Endodermal cell (in vitro differentiated cells): ENCODE measurements at regions not wholly inside any gene's neighbourhood (a gene's known extent, or its start where the extent isn't known, plus 50 kb on each side); places are given as distances from the start of the nearest gene placed in this dataset.
"Not testable (repeated sequence)": the region's sequence is repeated elsewhere in the genome, so short reads cannot be mapped to it uniquely, and the experiment has no call there.

Experiments
- DNase-seq: peaks from one replicate; pipeline ENCODE4 v3.0.0-alpha.2; 2017
- H3K27ac ChIP-seq: 2 replicates; pipeline ENCODE4 v1.5.1; 2013; ENCODE audit warnings: mild to moderate bottlenecking, low read depth, low read length, moderate library complexity
- H3K27me3 ChIP-seq: 2 replicates; pipeline ENCODE4 v1.6.1; 2013; ENCODE audit warnings: mild to moderate bottlenecking, low read length, moderate library complexity; ENCODE audit not compliant: insufficient read depth, control insufficient read depth, poor library complexity, severe bottlenecking
- H3K36me3 ChIP-seq: 2 replicates; pipeline ENCODE4 v1.7.0; 2013; ENCODE audit warnings: mild to moderate bottlenecking, low read length, moderate library complexity; ENCODE audit not compliant: control insufficient read depth, insufficient read depth
- H3K4me1 ChIP-seq: one replicate; pipeline ENCODE4 v1.7.0; 2013; ENCODE audit warnings: low read length; ENCODE audit not compliant: control insufficient read depth, insufficient read depth
- H3K4me3 ChIP-seq: 2 replicates; pipeline ENCODE4 v1.5.1; 2013; ENCODE audit warnings: mild to moderate bottlenecking, low read length, moderate library complexity
- H3K9ac ChIP-seq: 2 replicates; pipeline ENCODE4 v1.6.1; 2013; ENCODE audit warnings: mild to moderate bottlenecking, low read length, moderate library complexity; ENCODE audit not compliant: poor library complexity, severe bottlenecking; ENCODE audit errors: extremely low read depth
- H3K9me3 ChIP-seq: 2 replicates; pipeline ENCODE4 v1.6.1; 2013; ENCODE audit warnings: mild to moderate bottlenecking, low read length, moderate library complexity; ENCODE audit not compliant: control insufficient read depth
- H3K27ac Mint-ChIP-seq: 2 replicates; pipeline ENCODE4 v1.8.0; 2020; ENCODE audit warnings: mixed read lengths
- H3K27me3 Mint-ChIP-seq: 2 replicates; pipeline ENCODE4 v1.8.0; 2021; ENCODE audit warnings: mild to moderate bottlenecking, mixed read lengths; ENCODE audit not compliant: insufficient read depth
- H3K36me3 Mint-ChIP-seq: 2 replicates; pipeline ENCODE4 v1.8.0; 2020; ENCODE audit warnings: low read depth, mixed read lengths
- H3K4me1 Mint-ChIP-seq: 2 replicates; pipeline ENCODE4 v1.8.0; 2020; ENCODE audit warnings: mixed read lengths
- H3K4me3 Mint-ChIP-seq: 2 replicates; pipeline ENCODE4 v1.8.0; 2020; ENCODE audit warnings: mild to moderate bottlenecking, moderate library complexity, mixed read lengths
- H3K9me3 Mint-ChIP-seq: 2 replicates; pipeline ENCODE4 v1.8.0; 2020; ENCODE audit warnings: mild to moderate bottlenecking, mixed read lengths
- CTCF ChIP-seq: fragments of 200-600 bp; sonication (generic); conservative IDR thresholded peaks from 2 replicates; pipeline ENCODE4 v1.5.0; 2021; ENCODE audit warnings: antibody characterized with exemption, mild to moderate bottlenecking
- WGBS, 2 experiments: methylation state at CpG; one replicate each; pipeline versions ENCODE4 v1.1.5 to v1.1.7; 2013; ENCODE audit warnings: missing lambda C conversion rate in 2 of 2, mixed read lengths in 1 of 2; ENCODE audit not compliant: insufficient coverage in 1 of 2, insufficient read length in 1 of 2; 5-methylcytosine and 5-hydroxymethylcytosine counted together

GRCh38 chr1:197985351-197985750 lies 68.2 kb downstream of the LHX9 start:
- Mint-ChIP-seq H3K27me3 (peaks cover 4% of the 10 kb centered on the region), H3K27ac (no peak overlapping the region), H3K36me3 (no peaks in the 10 kb centered on the region), H3K9me3 (no peaks in the 10 kb centered on the region), H3K4me1 (no peaks in the 10 kb centered on the region), H3K4me3 (no peak overlapping the region)
- no peaks in the 10 kb centered on the region for H3K9me3 ChIP-seq
- H3K27ac ChIP-seq: no peak overlapping the region
- H3K4me1 ChIP-seq: no peaks in the 10 kb centered on the region
- 72 to 94% methylated on average over 4 of the region's 4 CpGs for WGBS, 2 experiments
- no peaks in the 10 kb centered on the region for H3K36me3 ChIP-seq
- no peak overlapping the region for H3K4me3 ChIP-seq
- H3K27me3 ChIP-seq: peaks cover 21% of the 10 kb centered on the region
- H3K9ac ChIP-seq: no peak overlapping the region
- DNase-seq: no peak
- TF ChIP-seq CTCF: no peak

- Mint-ChIP-seq H3K36me3 (no peaks in the 10 kb centered on the region), H3K27ac (no peak overlapping the region)
- TF ChIP-seq CTCF: no peak
Measured at GRCh38 chr1:197986817-197987216, 69.6 kb downstream of the LHX9 start.

GRCh38 chr1:197987294-197987693 lies 70.1 kb downstream of the LHX9 start:
- H3K27ac ChIP-seq: no peak overlapping the region
- no peak overlapping the region for H3K9ac ChIP-seq
- peaks cover 12% of the 10 kb centered on the region for H3K27me3 ChIP-seq
- H3K4me3 ChIP-seq: no peak overlapping the region
- H3K9me3 Mint-ChIP-seq: no peaks in the 10 kb centered on the region
- H3K36me3 ChIP-seq: no peaks in the 10 kb centered on the region
- WGBS, 2 experiments: 92% methylated on average over 3 of the region's 3 CpGs; no CpG with 5 or more reads in 1 of the 2 experiments
- H3K9me3 ChIP-seq: no peaks in the 10 kb centered on the region
- no peak overlapping the region for H3K27ac Mint-ChIP-seq
- TF ChIP-seq CTCF: no peak
- no peak for DNase-seq
- no peaks in the 10 kb centered on the region for H3K4me1 Mint-ChIP-seq
- no peak overlapping the region for H3K4me3 Mint-ChIP-seq
- H3K36me3 Mint-ChIP-seq: no peaks in the 10 kb centered on the region
- no peaks in the 10 kb centered on the region for H3K4me1 ChIP-seq
- H3K27me3 Mint-ChIP-seq: peaks cover under 1% of the 10 kb centered on the region

More at GRCh38 chr1:197986817-197987216, 69.6 kb downstream of the LHX9 start:
- Histone ChIP-seq H3K4me3 (no peak overlapping the region), H3K9me3 (no peaks in the 10 kb centered on the region), H3K36me3 (no peaks in the 10 kb centered on the region), H3K9ac (no peak overlapping the region), H3K4me1 (no peaks in the 10 kb centered on the region), H3K27ac (no peak overlapping the region), H3K27me3 (peaks cover 17% of the 10 kb centered on the region)
- no peak overlapping the region for H3K4me3 Mint-ChIP-seq
- no peaks in the 10 kb centered on the region for H3K4me1 Mint-ChIP-seq
- 88 to 96% methylated on average over 1 to 3 of the region's 3 CpGs for WGBS, 2 experiments
- no peaks in the 10 kb centered on the region for H3K9me3 Mint-ChIP-seq
- H3K27me3 Mint-ChIP-seq: peaks cover 2% of the 10 kb centered on the region
- no peak for DNase-seq

GRCh38 chr1:197988581-197988980 lies 71.4 kb downstream of the LHX9 start:
- H3K36me3 Mint-ChIP-seq, H3K36me3 ChIP-seq, H3K27ac Mint-ChIP-seq, H3K27me3 Mint-ChIP-seq, H3K9ac ChIP-seq, H3K4me3 ChIP-seq, H3K4me3 Mint-ChIP-seq, H3K9me3 Mint-ChIP-seq, H3K4me1 ChIP-seq, H3K27me3 ChIP-seq, H3K4me1 Mint-ChIP-seq, H3K27ac ChIP-seq, DNase-seq, H3K9me3 ChIP-seq: not testable (repeated sequence)
- WGBS, 2 experiments: 80 to 99% methylated on average over 1 to 7 of the region's 7 CpGs
